Suprapubic skin (tissue), 4 donors: ENCODE measurements at regions not wholly inside any gene's neighbourhood (a gene's known extent, or its start where the extent isn't known, plus 50 kb on each side); places are given as distances from the start of the nearest gene placed in this dataset.

ENCODE experiments used
- DNase-seq, 2 donors: peaks; one replicate each; pipeline ENCODE4 v3.0.0-alpha.2; 2019; ENCODE audit warnings: low spot score in 2 of 2
- H3K27ac ChIP-seq: fragments of 200-600 bp; sonication (generic); one replicate; pipeline ENCODE4 v1.5.1; 2019
- H3K27me3 ChIP-seq: fragments of 200-600 bp; sonication (generic); one replicate; pipeline ENCODE4 v1.5.1; 2019
- H3K36me3 ChIP-seq: fragments of 200-600 bp; sonication (generic); one replicate; pipeline ENCODE4 v1.5.1; 2019
- H3K4me1 ChIP-seq: fragments of 200-600 bp; sonication (generic); one replicate; pipeline ENCODE4 v1.5.1; 2019
- H3K4me3 ChIP-seq: fragments of 200-600 bp; sonication (generic); one replicate; pipeline ENCODE4 v1.5.1; 2019; ENCODE audit warnings: mild to moderate bottlenecking
- H3K9me3 ChIP-seq: fragments of 200-600 bp; sonication (generic); one replicate; pipeline ENCODE4 v1.5.1; 2019
- EP300 ChIP-seq: sonication (generic); formaldehyde crosslinking; IDR thresholded peaks from one replicate; pipeline ENCODE4 v1.6.1; 2017; ENCODE audit warnings: antibody characterized with exemption
- POLR2A ChIP-seq, 2 donors: fragments of 450-650 bp; IDR thresholded peaks; one replicate each; pipeline ENCODE4 v1.6.1; 2017; ENCODE audit warnings: antibody characterized with exemption in 2 of 2, mild to moderate bottlenecking in 2 of 2, moderate library complexity in 2 of 2
- POLR2AphosphoS5 ChIP-seq, 3 donors: sonication (generic); formaldehyde crosslinking; IDR thresholded peaks; one replicate each; pipeline ENCODE4 v1.6.1; 2017; ENCODE audit warnings: antibody characterized with exemption in 3 of 3
- WGBS: methylation state at CpG from one replicate; pipeline ENCODE4 v1.1.5; 2018; 5-methylcytosine and 5-hydroxymethylcytosine counted together
- TF ChIP-seq, protein P1 (sequence below), 2 donors: fragments of 200-600 bp in 1 of 2; fragments of 450-650 bp in 1 of 2; sonication (generic) in 1 of 2; IDR thresholded peaks; one replicate each; pipeline ENCODE4 v1.5.1; 2016 to 2019; ENCODE audit warnings: antibody characterized with exemption in 2 of 2, mild to moderate bottlenecking in 1 of 2, moderate library complexity in 1 of 2

DNA sequence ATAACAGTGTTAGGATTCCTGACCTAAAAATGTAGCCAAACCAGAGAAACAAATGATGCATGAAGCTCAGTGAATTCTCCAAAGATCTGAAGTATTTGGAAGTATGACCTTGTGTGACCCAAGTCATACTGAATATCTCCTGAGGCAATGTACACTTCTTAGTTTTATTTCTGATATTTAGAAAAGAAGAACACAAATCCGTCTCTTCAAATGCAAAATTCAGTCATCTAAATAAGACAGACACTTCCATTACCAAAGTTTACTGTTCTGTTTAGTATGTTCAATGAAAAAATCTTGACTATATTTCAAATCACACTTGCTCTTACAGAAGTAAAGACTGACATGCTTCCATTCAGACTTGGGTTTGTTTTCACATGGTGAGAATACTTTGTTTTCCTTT is 495.7 kb downstream of the RIT2 start:
- no peak overlapping the region for H3K4me3 ChIP-seq
- H3K4me1 ChIP-seq: no peaks in the 10 kb centered on the region
- H3K9me3 ChIP-seq: no peaks in the 10 kb centered on the region
- DNase-seq: no peak
- TF ChIP-seq POLR2AphosphoS5 (IDR thresholded peaks at IDR 0.05) (no peak), POLR2A (IDR thresholded peaks at IDR 0.05) (no peak), EP300 (no peak)
- TF ChIP-seq, protein P1, sequence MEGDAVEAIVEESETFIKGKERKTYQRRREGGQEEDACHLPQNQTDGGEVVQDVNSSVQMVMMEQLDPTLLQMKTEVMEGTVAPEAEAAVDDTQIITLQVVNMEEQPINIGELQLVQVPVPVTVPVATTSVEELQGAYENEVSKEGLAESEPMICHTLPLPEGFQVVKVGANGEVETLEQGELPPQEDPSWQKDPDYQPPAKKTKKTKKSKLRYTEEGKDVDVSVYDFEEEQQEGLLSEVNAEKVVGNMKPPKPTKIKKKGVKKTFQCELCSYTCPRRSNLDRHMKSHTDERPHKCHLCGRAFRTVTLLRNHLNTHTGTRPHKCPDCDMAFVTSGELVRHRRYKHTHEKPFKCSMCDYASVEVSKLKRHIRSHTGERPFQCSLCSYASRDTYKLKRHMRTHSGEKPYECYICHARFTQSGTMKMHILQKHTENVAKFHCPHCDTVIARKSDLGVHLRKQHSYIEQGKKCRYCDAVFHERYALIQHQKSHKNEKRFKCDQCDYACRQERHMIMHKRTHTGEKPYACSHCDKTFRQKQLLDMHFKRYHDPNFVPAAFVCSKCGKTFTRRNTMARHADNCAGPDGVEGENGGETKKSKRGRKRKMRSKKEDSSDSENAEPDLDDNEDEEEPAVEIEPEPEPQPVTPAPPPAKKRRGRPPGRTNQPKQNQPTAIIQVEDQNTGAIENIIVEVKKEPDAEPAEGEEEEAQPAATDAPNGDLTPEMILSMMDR (IDR thresholded peaks at IDR 0.05): no peak
- H3K27ac ChIP-seq: no peak overlapping the region
- H3K27me3 ChIP-seq: no peaks in the 10 kb centered on the region
- H3K36me3 ChIP-seq: no peaks in the 10 kb centered on the region
- 80% methylated on average over 1 of the region's 1 CpG for WGBS

- Histone ChIP-seq H3K36me3 (no peaks in the 10 kb centered on the region), H3K9me3 (no peaks in the 10 kb centered on the region), H3K27me3 (no peaks in the 10 kb centered on the region), H3K4me3 (no peak overlapping the region), H3K27ac (no peak overlapping the region), H3K4me1 (no peaks in the 10 kb centered on the region)
- TF ChIP-seq, protein P1 (IDR thresholded peaks at IDR 0.05): no peak
- TF ChIP-seq EP300 (no peak), POLR2A (IDR thresholded peaks at IDR 0.05) (no peak), POLR2AphosphoS5 (IDR thresholded peaks at IDR 0.05) (no peak)
- WGBS: 61% methylated on average over 2 of the region's 2 CpGs
- DNase-seq: no peak
Observed at GRCh38 chr18:42620657-42621056, 494.8 kb downstream of the RIT2 start.

- Histone ChIP-seq H3K4me1 (no peaks in the 10 kb centered on the region), H3K27me3 (no peaks in the 10 kb centered on the region), H3K27ac (no peak overlapping the region), H3K9me3 (no peaks in the 10 kb centered on the region), H3K4me3 (no peak overlapping the region), H3K36me3 (no peaks in the 10 kb centered on the region)
- DNase-seq: no peak
- 93% methylated on average over 4 of the region's 4 CpGs for WGBS
- no peak for TF ChIP-seq POLR2A (IDR thresholded peaks at IDR 0.05)
- TF ChIP-seq EP300: no peak
- no peak for TF ChIP-seq POLR2AphosphoS5 (IDR thresholded peaks at IDR 0.05)
Observed at GRCh38 chr18:42623935-42624334, 491.6 kb downstream of the RIT2 start.

DNA sequence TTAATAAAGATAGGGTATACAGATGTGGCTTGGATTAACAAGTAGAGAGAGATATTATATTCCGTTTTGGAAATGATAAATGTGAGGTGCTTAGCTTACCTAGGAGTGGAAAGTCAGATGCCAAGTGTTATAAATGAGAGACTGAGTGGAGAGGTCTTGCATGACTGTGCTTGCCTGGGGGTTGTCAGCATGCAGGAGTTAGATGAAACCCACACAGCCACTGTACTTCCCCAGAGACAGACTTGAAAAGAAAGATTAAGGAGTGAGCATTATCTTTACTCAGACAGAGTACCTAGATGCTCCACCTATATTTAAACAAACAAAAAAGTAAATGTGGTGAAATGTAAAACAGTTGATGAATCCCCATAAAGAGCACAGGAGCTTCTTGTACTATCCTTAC is 482.7 kb downstream of the RIT2 start:
- 41% methylated on average over 1 of the region's 1 CpG for WGBS
- no peak for TF ChIP-seq EP300
- no peak for TF ChIP-seq POLR2A (IDR thresholded peaks at IDR 0.05)
- TF ChIP-seq, protein P1 (IDR thresholded peaks at IDR 0.05): no peak
- TF ChIP-seq POLR2AphosphoS5 (IDR thresholded peaks at IDR 0.05): no peak

DNA sequence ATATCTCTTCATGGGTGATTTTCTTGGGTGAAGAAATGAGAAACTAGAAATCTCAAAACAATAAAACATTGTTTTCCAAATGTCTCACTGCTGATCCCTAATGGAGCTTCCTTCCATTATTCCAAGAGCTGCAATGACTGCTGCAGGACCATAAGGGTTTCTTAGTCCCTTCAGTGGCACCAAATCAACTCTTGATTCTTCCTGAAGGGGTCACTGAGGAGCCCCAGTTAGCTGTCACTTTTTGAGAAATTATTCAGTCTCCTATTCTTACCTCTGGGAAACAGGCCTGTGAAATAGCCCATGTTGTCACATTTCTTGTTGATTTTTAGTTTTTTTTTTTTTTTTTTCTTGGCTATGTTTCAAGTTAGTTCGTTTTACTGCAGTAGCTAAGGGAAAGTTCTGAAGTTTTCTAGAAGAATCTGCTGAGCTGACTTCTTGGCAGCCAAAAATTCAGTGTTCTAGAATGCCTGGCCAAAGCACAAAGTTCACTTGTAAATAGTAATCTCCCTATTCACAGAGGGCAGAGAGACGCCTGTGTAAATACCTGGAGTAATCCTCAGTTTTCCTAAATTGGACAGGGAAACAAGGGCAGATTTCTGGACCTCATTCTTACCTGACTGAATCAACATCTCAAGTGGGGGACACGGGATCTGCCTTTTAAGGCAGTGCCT is 480.0 kb downstream of the RIT2 start:
- Histone ChIP-seq H3K4me1 (no peaks in the 10 kb centered on the region), H3K36me3 (no peaks in the 10 kb centered on the region), H3K9me3 (no peaks in the 10 kb centered on the region), H3K4me3 (no peak overlapping the region), H3K27me3 (no peaks in the 10 kb centered on the region), H3K27ac (peak overlapping the region; percentile 74)
- TF ChIP-seq, protein P1 (IDR thresholded peaks at IDR 0.05): no peak
- TF ChIP-seq POLR2AphosphoS5 (IDR thresholded peaks at IDR 0.05) (no peak), POLR2A (IDR thresholded peaks at IDR 0.05) (no peak), EP300 (no peak)
- DNase-seq: no peak
- 22% methylated on average over 3 of the region's 3 CpGs for WGBS

More for the DNA sequence above, 482.7 kb downstream of the RIT2 start:
- Histone ChIP-seq H3K9me3 (no peaks in the 10 kb centered on the region), H3K27me3 (no peaks in the 10 kb centered on the region), H3K4me3 (no peak overlapping the region), H3K36me3 (no peaks in the 10 kb centered on the region), H3K27ac (no peak overlapping the region), H3K4me1 (no peaks in the 10 kb centered on the region)
- no peak for DNase-seq

- Histone ChIP-seq H3K4me3 (no peak overlapping the region), H3K4me1 (no peaks in the 10 kb centered on the region), H3K9me3 (no peaks in the 10 kb centered on the region), H3K27ac (peak overlapping the region; percentile 74), H3K27me3 (no peaks in the 10 kb centered on the region), H3K36me3 (no peaks in the 10 kb centered on the region)
- DNase-seq: no peak
- peak in 1 of 3 donors; percentile 42 for TF ChIP-seq POLR2AphosphoS5 (IDR thresholded peaks at IDR 0.05)
- TF ChIP-seq, protein P1 (IDR thresholded peaks at IDR 0.05): no peak
- TF ChIP-seq EP300: no peak
- no peak for TF ChIP-seq POLR2A (IDR thresholded peaks at IDR 0.05)
- WGBS: 61% methylated on average over 2 of the region's 2 CpGs
Observed at GRCh38 chr18:42636309-42636708, 479.2 kb downstream of the RIT2 start.
